GM06990 (cell line): ENCODE measurements at regions not wholly inside any gene's neighbourhood (a gene's known extent, or its start where the extent isn't known, plus 50 kb on each side); places are given as distances from the start of the nearest gene placed in this dataset.

Experiments
- DNase-seq: peaks from one replicate; pipeline ENCODE4 v3.0.0-alpha.2; 2011; ENCODE audit not compliant: insufficient read length; ENCODE audit errors: extremely low read depth
- H3K27me3 ChIP-seq: replicated peaks from 2 replicates; pipeline ENCODE4 v1.6.0; 2011; ENCODE audit warnings: low read length; ENCODE audit not compliant: control insufficient read depth, insufficient read depth
- H3K36me3 ChIP-seq: 2 replicates; pipeline ENCODE4 v1.5.1; 2011; ENCODE audit warnings: low read length; ENCODE audit not compliant: control insufficient read depth, insufficient read depth
- H3K4me3 ChIP-seq: replicated peaks from 2 replicates; pipeline ENCODE4 v1.5.1; 2011; ENCODE audit warnings: low read depth, mild to moderate bottlenecking, control low read depth, low read length
- CTCF ChIP-seq: IDR thresholded peaks from 2 replicates; pipeline ENCODE4 v1.5.1; 2011; ENCODE audit warnings: low read length, control low read depth, mild to moderate bottlenecking, inconsistent platforms; ENCODE audit not compliant: insufficient read depth, poor library complexity, severe bottlenecking

- H3K27me3 ChIP-seq = no peaks in the 10 kb centered on the region
- no peaks in the 10 kb centered on the region for H3K36me3 ChIP-seq
- TF ChIP-seq CTCF = no peak
- peak; percentile 24 for DNase-seq
- no peak overlapping the region for H3K4me3 ChIP-seq
These were observed 321.7 kb upstream of the USP25 start for GRCh38 chr21:15408089-15408488.

- DNase-seq = no peak
- H3K36me3 ChIP-seq = no peaks in the 10 kb centered on the region
- TF ChIP-seq CTCF = no peak
- no peak overlapping the region for H3K4me3 ChIP-seq
- no peaks in the 10 kb centered on the region for H3K27me3 ChIP-seq
These were observed 320.8 kb upstream of the USP25 start for GRCh38 chr21:15409031-15409430.

- no peaks in the 10 kb centered on the region for H3K27me3 ChIP-seq
- H3K36me3 ChIP-seq = no peaks in the 10 kb centered on the region
- no peak for TF ChIP-seq CTCF
- no peak for DNase-seq
- no peak overlapping the region for H3K4me3 ChIP-seq
These were observed 318.9 kb upstream of the USP25 start for GRCh38 chr21:15410853-15411252.

- no peak overlapping the region for H3K4me3 ChIP-seq
These were observed 315.7 kb upstream of the USP25 start for GRCh38 chr21:15414057-15414456.

GRCh38 chr21:15415541-15416261, 314.1 kb upstream of the USP25 start:
- no peaks in the 10 kb centered on the region for H3K36me3 ChIP-seq
- H3K27me3 ChIP-seq = no peaks in the 10 kb centered on the region
- no peak for TF ChIP-seq CTCF
- H3K4me3 ChIP-seq = no peak overlapping the region
- DNase-seq = no peak

More at GRCh38 chr21:15414057-15414456, 315.7 kb upstream of the USP25 start:
- Histone ChIP-seq H3K36me3 (no peaks in the 10 kb centered on the region), H3K27me3 (no peaks in the 10 kb centered on the region)
- no peak for DNase-seq
- TF ChIP-seq CTCF = no peak
